Liver (tissue), 8 donors: ENCODE measurements at regions not wholly inside any gene's neighbourhood (a gene's known extent, or its start where the extent isn't known, plus 50 kb on each side); places are given as distances from the start of the nearest gene placed in this dataset.

ENCODE experiments used
- DNase-seq: peaks from one replicate; pipeline ENCODE4 v3.0.0-alpha.2; 2017; ENCODE audit warnings: low spot score
- H3K27ac ChIP-seq, 2 donors: one replicate each; pipeline ENCODE4 v1.7.0; 2013; ENCODE audit warnings: inconsistent platforms in 2 of 2, low read length in 2 of 2, control low read depth in 1 of 2, low read depth in 1 of 2, mild to moderate bottlenecking in 1 of 2
- H3K27me3 ChIP-seq, 4 donors: one replicate each; pipeline versions ENCODE4 v1.6.1 to v1.7.0; 2013; ENCODE audit warnings: low read length in 3 of 4, inconsistent platforms in 1 of 4, mild to moderate bottlenecking in 1 of 4, moderate library complexity in 1 of 4; ENCODE audit not compliant: control insufficient read depth in 4 of 4, insufficient read depth in 4 of 4
- H3K36me3 ChIP-seq, 4 donors: one replicate each; pipeline versions ENCODE4 v1.6.1 to v1.7.0; 2013; ENCODE audit warnings: low read length in 3 of 4, mild to moderate bottlenecking in 3 of 4, low read depth in 1 of 4, moderate library complexity in 1 of 4; ENCODE audit not compliant: control insufficient read depth in 4 of 4, insufficient read depth in 3 of 4
- H3K4me1 ChIP-seq, 4 donors: one replicate each; pipeline versions ENCODE4 v1.6.1 to v1.7.0; 2013; ENCODE audit warnings: low read length in 3 of 4, mild to moderate bottlenecking in 3 of 4, moderate library complexity in 1 of 4; ENCODE audit not compliant: control insufficient read depth in 4 of 4, insufficient read depth in 4 of 4
- H3K4me3 ChIP-seq, 3 donors: one replicate each; pipeline versions ENCODE4 v1.6.1 to v1.7.0; 2013; ENCODE audit warnings: low read length in 3 of 3, control low read depth in 1 of 3, low read depth in 1 of 3, mild to moderate bottlenecking in 1 of 3
- H3K9ac ChIP-seq, 2 donors: one replicate each; pipeline ENCODE4 v1.7.0; 2013; ENCODE audit warnings: low read length in 2 of 2, mild to moderate bottlenecking in 2 of 2, moderate library complexity in 2 of 2, control low read depth in 1 of 2, low read depth in 1 of 2
- H3K9me3 ChIP-seq, 4 donors: one replicate each; pipeline versions ENCODE4 v1.6.1 to v1.7.0; 2013; ENCODE audit warnings: low read length in 3 of 4; ENCODE audit not compliant: control insufficient read depth in 4 of 4
- EGR1 ChIP-seq, 2 donors: IDR thresholded peaks; 2 replicates each; pipeline ENCODE4 v1.6.1; 2016 to 2018; ENCODE audit warnings: antibody characterized with exemption in 2 of 2, low read depth in 2 of 2
- FOXA1 ChIP-seq: IDR thresholded peaks from 2 replicates; pipeline ENCODE4 v1.6.1; 2016; ENCODE audit warnings: antibody characterized with exemption
- FOXA2 ChIP-seq: IDR thresholded peaks from 2 replicates; pipeline ENCODE4 v1.6.1; 2016; ENCODE audit warnings: antibody characterized with exemption
- HNF4A ChIP-seq, 2 donors: conservative IDR thresholded peaks; 2 replicates each; pipeline ENCODE4 v1.6.1; 2016; ENCODE audit warnings: antibody characterized with exemption in 2 of 2, mild to moderate bottlenecking in 2 of 2
- HNF4G ChIP-seq: IDR thresholded peaks from 2 replicates; pipeline ENCODE4 v1.6.1; 2016; ENCODE audit warnings: antibody characterized with exemption
- JUND ChIP-seq, 2 donors: IDR thresholded peaks; 2 replicates each; pipeline ENCODE4 v1.6.1; 2016; ENCODE audit warnings: antibody characterized with exemption in 2 of 2
- NR2F2 ChIP-seq: IDR thresholded peaks from 2 replicates; pipeline ENCODE4 v1.6.1; 2016; ENCODE audit warnings: antibody characterized with exemption
- RAD21 ChIP-seq, 2 donors: IDR thresholded peaks; 2 replicates each; pipeline ENCODE4 v1.6.1; 2016; ENCODE audit warnings: antibody characterized with exemption in 2 of 2, mild to moderate bottlenecking in 2 of 2
- SP1 ChIP-seq: IDR thresholded peaks from 2 replicates; pipeline ENCODE4 v1.6.1; 2018; ENCODE audit warnings: antibody characterized with exemption, mild to moderate bottlenecking
- YY1 ChIP-seq: IDR thresholded peaks from 2 replicates; pipeline ENCODE4 v1.6.1; 2016; ENCODE audit warnings: antibody characterized with exemption, mild to moderate bottlenecking
- WGBS: extraction: QIAGEN DNeasy Blood & Tissue Kit; methylation state at CpG from one replicate; pipeline ENCODE4 v1.1.7; 2013; 5-methylcytosine and 5-hydroxymethylcytosine counted together
- TF ChIP-seq, protein P1 (sequence below): IDR thresholded peaks from 2 replicates; pipeline ENCODE4 v1.6.1; 2016; ENCODE audit warnings: antibody characterized with exemption
- TF ChIP-seq, protein P2 (sequence below): IDR thresholded peaks from 2 replicates; pipeline ENCODE4 v1.6.1; 2016; ENCODE audit warnings: antibody characterized with exemption
- TF ChIP-seq, protein P3 (sequence below): fragments of 150-350 bp; IDR thresholded peaks from 2 replicates; pipeline ENCODE4 v1.5.1; 2017; ENCODE audit warnings: improper control_type of control experiment, low read depth, low read length; ENCODE audit not compliant: missing input control
- TF ChIP-seq, protein P4 (sequence below): IDR thresholded peaks from 2 replicates; pipeline ENCODE4 v1.6.1; 2016; ENCODE audit warnings: antibody characterized with exemption
- TF ChIP-seq, protein P5 (sequence below): IDR thresholded peaks from 2 replicates; pipeline ENCODE4 v1.6.1; 2016; ENCODE audit warnings: antibody characterized with exemption, mild to moderate bottlenecking
- donor health status: healthy.
- donor health status: healthy.
- donor health status: healthy.
- donor health status: healthy.
- donor health status: healthy.

DNA sequence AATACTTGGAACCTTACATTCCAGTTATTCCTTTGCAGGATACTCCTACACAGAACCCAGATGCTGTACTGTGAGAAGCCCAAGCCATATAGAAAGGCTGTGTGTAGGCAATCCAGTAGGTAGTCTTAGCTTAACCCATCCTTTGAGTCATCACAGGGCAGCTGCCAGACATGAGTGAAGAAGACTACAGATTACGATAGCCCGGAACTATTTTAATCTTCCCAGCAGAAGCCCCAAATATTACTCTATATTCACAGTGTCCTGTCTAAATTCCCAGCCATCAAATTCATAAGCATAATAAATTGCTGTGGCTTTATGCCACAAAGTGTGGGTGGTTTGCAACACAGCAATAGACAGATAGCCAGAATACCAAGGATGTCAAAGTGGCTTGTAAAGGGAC, 474.1 kb upstream of the STEAP1 start:
- H3K36me3 ChIP-seq, result no peaks in the 10 kb centered on the region
- no peak overlapping the region for H3K4me3 ChIP-seq
- WGBS, result 89% methylated on average over 2 of the region's 2 CpGs
- H3K4me1 ChIP-seq, result no peaks in the 10 kb centered on the region
- no peaks in the 10 kb centered on the region for H3K27me3 ChIP-seq
- no peak overlapping the region for H3K9ac ChIP-seq
- TF ChIP-seq, protein P1, sequence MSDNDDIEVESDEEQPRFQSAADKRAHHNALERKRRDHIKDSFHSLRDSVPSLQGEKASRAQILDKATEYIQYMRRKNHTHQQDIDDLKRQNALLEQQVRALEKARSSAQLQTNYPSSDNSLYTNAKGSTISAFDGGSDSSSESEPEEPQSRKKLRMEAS, result no peak
- TF ChIP-seq NR2F2, result no peak
- TF ChIP-seq FOXA1, result no peak
- TF ChIP-seq, protein P2, sequence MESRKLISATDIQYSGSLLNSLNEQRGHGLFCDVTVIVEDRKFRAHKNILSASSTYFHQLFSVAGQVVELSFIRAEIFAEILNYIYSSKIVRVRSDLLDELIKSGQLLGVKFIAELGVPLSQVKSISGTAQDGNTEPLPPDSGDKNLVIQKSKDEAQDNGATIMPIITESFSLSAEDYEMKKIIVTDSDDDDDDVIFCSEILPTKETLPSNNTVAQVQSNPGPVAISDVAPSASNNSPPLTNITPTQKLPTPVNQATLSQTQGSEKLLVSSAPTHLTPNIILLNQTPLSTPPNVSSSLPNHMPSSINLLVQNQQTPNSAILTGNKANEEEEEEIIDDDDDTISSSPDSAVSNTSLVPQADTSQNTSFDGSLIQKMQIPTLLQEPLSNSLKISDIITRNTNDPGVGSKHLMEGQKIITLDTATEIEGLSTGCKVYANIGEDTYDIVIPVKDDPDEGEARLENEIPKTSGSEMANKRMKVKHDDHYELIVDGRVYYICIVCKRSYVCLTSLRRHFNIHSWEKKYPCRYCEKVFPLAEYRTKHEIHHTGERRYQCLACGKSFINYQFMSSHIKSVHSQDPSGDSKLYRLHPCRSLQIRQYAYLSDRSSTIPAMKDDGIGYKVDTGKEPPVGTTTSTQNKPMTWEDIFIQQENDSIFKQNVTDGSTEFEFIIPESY, result no peak
- TF ChIP-seq HNF4G, result no peak
- TF ChIP-seq FOXA2, result no peak
- TF ChIP-seq RAD21 (IDR thresholded peaks at IDR 0.05), result no peak
- TF ChIP-seq, protein P3, sequence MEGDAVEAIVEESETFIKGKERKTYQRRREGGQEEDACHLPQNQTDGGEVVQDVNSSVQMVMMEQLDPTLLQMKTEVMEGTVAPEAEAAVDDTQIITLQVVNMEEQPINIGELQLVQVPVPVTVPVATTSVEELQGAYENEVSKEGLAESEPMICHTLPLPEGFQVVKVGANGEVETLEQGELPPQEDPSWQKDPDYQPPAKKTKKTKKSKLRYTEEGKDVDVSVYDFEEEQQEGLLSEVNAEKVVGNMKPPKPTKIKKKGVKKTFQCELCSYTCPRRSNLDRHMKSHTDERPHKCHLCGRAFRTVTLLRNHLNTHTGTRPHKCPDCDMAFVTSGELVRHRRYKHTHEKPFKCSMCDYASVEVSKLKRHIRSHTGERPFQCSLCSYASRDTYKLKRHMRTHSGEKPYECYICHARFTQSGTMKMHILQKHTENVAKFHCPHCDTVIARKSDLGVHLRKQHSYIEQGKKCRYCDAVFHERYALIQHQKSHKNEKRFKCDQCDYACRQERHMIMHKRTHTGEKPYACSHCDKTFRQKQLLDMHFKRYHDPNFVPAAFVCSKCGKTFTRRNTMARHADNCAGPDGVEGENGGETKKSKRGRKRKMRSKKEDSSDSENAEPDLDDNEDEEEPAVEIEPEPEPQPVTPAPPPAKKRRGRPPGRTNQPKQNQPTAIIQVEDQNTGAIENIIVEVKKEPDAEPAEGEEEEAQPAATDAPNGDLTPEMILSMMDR, result no peak
- no peak for TF ChIP-seq JUND (IDR thresholded peaks at IDR 0.05)
- TF ChIP-seq EGR1 (IDR thresholded peaks at IDR 0.05; ENCODE audit: low read depth in 2 of 2), result no peak
- TF ChIP-seq, protein P4, sequence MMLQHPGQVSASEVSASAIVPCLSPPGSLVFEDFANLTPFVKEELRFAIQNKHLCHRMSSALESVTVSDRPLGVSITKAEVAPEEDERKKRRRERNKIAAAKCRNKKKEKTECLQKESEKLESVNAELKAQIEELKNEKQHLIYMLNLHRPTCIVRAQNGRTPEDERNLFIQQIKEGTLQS, result no peak
- H3K9me3 ChIP-seq, result no peaks in the 10 kb centered on the region
- DNase-seq, result no peak
- no peak overlapping the region for H3K27ac ChIP-seq

DNA sequence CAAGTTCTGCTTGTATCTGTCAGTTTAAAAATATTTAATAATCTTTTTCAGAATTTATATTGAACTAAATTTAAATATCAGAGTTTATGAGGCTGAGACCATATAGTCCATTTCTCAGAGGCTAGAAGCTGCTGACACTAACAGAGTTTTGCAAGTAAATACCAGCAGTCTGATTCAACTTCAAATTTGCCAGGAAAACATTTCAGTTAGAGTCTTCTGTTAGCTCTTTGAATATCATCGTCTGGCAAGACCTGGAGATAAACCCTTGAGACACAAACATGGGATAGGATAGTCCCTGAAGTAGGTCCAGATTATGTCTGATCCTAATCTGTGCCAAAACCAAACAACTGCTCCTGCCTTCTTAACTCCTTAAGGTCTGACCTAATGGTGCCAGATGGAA, 472.8 kb upstream of the STEAP1 start:
- no peak overlapping the region for H3K4me3 ChIP-seq
- no peaks in the 10 kb centered on the region for H3K4me1 ChIP-seq
- H3K9ac ChIP-seq, result no peak overlapping the region
- TF ChIP-seq SP1 (no peak), RAD21 (IDR thresholded peaks at IDR 0.05) (no peak), EGR1 (IDR thresholded peaks at IDR 0.05; ENCODE audit: low read depth in 2 of 2) (no peak), HNF4A (conservative IDR thresholded peaks at IDR 0.05) (no peak), YY1 (no peak)
- TF ChIP-seq, protein P5, sequence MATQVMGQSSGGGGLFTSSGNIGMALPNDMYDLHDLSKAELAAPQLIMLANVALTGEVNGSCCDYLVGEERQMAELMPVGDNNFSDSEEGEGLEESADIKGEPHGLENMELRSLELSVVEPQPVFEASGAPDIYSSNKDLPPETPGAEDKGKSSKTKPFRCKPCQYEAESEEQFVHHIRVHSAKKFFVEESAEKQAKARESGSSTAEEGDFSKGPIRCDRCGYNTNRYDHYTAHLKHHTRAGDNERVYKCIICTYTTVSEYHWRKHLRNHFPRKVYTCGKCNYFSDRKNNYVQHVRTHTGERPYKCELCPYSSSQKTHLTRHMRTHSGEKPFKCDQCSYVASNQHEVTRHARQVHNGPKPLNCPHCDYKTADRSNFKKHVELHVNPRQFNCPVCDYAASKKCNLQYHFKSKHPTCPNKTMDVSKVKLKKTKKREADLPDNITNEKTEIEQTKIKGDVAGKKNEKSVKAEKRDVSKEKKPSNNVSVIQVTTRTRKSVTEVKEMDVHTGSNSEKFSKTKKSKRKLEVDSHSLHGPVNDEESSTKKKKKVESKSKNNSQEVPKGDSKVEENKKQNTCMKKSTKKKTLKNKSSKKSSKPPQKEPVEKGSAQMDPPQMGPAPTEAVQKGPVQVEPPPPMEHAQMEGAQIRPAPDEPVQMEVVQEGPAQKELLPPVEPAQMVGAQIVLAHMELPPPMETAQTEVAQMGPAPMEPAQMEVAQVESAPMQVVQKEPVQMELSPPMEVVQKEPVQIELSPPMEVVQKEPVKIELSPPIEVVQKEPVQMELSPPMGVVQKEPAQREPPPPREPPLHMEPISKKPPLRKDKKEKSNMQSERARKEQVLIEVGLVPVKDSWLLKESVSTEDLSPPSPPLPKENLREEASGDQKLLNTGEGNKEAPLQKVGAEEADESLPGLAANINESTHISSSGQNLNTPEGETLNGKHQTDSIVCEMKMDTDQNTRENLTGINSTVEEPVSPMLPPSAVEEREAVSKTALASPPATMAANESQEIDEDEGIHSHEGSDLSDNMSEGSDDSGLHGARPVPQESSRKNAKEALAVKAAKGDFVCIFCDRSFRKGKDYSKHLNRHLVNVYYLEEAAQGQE, result no peak
- TF ChIP-seq, protein P3, result no peak
- TF ChIP-seq, protein P4, result no peak
- no peak overlapping the region for H3K27ac ChIP-seq
- WGBS, result 23% methylated on average over 1 of the region's 1 CpG
- H3K27me3 ChIP-seq, result no peaks in the 10 kb centered on the region
- no peaks in the 10 kb centered on the region for H3K9me3 ChIP-seq
- no peaks in the 10 kb centered on the region for H3K36me3 ChIP-seq
- no peak for DNase-seq
